SIG-M5 treated with dmso at 0.1 percent for 504 hours (cell line): ENCODE measurements at regions not wholly inside any gene's neighbourhood (a gene's known extent, or its start where the extent isn't known, plus 50 kb on each side); places are given as distances from the start of the nearest gene placed in this dataset.
"Not testable (repeated sequence)": the region's sequence is repeated elsewhere in the genome, so short reads cannot be mapped to it uniquely, and the experiment has no call there.

Source experiments
- DNase-seq: peaks from one replicate; lab custom pipeline; 2025; ENCODE audit not compliant: unreplicated experiment; lab: John Stamatoyannopoulos, UW

DNA sequence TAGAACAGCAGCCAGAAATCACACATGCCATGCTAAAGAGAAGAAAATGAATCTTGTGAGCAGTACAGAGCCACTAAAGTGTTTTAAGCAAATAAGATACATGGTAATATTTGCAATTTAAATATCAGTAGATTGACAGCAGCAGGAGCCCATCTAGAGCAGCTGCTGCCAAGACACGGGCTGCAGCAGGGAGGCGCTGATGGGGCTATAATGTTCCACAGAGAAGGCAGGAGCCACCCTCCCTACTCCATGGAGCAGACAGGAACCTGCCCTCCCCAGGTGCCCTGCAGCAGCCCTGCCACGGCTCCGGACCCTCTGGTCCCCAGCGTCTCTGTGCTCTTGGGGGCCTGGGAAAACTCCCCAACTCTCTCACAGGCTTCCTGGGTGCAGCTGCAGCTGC, 224.1 kb upstream of the ISL1 start:
- DNase-seq = no peak

GRCh38 chr5:51159606-51160005, 223.6 kb upstream of the ISL1 start:
- DNase-seq = no peak

- no peak for DNase-seq
Measured at GRCh38 chr5:51162245-51162644, 221.0 kb upstream of the ISL1 start.

GRCh38 chr5:51165621-51166020, 217.6 kb upstream of the ISL1 start:
- DNase-seq = not testable (repeated sequence)

- no peak for DNase-seq
Measured at GRCh38 chr5:51172903-51173626, 210.2 kb upstream of the ISL1 start.

DNA sequence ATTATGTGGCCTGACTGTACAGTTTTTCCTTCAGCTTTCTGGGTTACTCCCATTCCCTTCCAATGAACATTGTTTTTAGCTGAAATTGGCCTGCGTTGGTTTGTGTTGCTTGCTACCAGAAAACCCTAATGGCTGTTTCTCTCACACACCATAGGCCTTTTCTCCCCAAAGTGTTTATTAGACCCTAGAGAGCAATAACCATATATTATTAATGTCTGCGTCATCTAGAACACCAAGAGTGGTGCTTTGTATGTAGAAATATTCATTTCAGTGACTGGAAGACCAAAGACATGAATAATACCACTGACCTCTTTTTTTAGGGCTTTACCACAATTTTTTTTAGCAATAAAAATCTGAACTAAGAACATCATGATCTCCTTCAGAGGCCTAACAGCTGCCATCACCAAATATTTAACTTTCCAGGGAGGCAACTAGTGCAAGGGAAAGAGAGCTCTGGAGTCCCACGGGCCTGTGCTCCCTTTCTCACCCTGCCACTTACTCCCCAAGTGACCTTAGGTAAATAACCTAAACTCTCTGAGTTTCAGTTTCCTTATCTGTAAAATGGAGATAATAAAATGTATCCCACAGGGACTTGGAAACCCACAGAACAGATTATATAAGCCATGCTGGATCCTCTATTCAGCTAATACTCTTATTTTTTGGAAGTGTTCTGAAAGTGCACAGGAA, 201.9 kb upstream of the ISL1 start:
- no peak for DNase-seq

DNA sequence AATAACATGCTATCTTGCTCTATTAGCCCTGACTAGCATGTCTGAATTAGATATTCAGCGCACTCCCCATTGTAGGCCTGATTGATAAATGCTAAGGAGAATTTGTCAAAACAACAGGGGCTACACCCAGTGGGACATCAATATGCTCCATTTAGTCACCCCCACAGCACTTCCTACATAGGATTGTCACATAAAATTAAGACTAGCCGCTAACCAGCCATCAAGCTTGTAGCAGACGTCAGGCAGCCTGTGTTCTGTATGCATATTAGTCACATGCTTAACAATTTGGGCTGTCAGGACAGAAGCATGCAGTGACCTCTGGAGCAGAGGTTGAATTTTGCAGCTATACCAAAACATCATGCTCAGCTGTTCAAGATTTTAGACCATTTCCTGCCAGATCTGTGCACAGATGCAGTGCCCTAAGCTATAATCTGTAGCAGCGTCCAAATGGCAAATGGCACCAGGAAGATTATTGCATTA, 197.4 kb upstream of the ISL1 start:
- no peak for DNase-seq

GRCh38 chr5:51188001-51188591, 195.2 kb upstream of the ISL1 start:
- DNase-seq = no peak

GRCh38 chr5:51194671-51195070, 188.6 kb upstream of the ISL1 start:
- no peak for DNase-seq

DNA sequence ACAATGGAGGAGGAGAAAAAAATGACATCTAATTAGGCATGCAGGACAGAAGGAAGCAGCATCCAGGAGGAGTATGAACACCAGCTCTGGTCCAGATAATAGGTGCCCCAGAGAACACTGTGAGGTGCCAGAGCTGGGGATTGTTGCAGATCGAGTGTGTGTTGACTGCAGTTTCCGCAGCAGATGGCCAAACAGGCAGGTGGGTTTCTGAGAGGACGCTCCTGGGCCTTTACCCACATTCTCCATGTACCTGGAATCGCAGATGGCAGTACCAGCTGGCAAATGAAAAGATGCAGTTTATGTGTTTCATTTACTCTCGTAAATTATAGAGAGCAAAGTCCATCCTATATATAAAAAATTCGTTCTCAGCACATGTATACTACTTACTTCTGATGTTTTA, 182.2 kb upstream of the ISL1 start:
- DNase-seq = no peak

DNA sequence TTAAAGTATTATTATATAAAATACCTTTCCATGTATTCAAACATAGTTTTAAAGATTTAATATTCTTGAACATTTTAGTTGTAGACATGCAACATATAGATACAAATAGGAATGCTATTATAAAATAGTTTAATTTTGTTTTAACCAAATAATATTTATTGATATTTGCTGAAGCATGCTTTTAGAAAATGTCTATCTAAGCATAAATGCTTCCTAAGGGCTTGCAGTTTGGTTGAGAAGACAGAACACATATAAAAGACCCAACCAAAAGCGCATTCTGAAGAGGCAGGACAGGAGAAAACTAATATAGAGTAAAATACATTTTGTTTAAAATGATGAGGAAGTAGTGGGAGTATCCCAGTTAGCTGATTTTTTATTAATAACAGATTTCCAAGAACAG, 181.5 kb upstream of the ISL1 start:
- no peak for DNase-seq

DNA sequence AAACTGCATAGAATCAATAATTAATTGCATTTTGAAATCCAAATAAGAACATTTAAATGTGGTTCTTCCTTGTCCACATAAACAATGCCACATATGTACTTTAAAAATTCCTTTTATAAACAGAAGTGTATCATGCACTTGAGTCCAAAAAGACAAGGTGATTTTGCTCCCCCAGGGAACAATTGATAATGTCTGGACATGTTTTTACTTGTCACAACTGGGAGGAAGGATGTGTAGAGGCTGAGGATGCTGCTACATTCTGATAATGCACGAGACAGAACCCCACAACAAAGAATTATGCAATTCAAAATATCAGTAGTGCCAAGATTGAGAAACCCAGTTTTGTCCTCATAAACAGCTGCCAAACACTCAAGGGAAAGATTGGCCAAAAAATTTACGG, 181.1 kb upstream of the ISL1 start:
- no peak for DNase-seq

- DNase-seq = no peak
Measured at GRCh38 chr5:51203598-51203997, 179.7 kb upstream of the ISL1 start.

DNA sequence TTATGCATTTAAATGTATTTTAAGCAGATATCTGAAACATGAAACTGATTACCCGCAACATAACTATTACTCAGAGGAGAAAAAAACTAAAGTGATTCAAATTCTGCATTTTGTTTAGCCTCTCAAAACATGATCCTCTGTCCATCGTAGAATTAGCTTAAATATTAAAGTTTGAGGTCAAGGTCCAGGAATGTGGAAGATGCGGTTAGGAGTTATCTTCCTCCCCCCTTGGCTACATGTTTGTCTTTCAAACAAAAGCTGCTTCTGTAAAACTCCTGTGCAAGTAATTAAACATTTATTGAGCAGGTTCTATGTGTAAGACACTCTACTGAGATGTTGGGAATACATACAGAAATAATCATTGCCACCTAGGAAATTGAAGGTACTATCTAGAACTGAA, 175.0 kb upstream of the ISL1 start:
- DNase-seq = no peak

GRCh38 chr5:51214746-51215145, 168.5 kb upstream of the ISL1 start:
- DNase-seq = no peak

DNA sequence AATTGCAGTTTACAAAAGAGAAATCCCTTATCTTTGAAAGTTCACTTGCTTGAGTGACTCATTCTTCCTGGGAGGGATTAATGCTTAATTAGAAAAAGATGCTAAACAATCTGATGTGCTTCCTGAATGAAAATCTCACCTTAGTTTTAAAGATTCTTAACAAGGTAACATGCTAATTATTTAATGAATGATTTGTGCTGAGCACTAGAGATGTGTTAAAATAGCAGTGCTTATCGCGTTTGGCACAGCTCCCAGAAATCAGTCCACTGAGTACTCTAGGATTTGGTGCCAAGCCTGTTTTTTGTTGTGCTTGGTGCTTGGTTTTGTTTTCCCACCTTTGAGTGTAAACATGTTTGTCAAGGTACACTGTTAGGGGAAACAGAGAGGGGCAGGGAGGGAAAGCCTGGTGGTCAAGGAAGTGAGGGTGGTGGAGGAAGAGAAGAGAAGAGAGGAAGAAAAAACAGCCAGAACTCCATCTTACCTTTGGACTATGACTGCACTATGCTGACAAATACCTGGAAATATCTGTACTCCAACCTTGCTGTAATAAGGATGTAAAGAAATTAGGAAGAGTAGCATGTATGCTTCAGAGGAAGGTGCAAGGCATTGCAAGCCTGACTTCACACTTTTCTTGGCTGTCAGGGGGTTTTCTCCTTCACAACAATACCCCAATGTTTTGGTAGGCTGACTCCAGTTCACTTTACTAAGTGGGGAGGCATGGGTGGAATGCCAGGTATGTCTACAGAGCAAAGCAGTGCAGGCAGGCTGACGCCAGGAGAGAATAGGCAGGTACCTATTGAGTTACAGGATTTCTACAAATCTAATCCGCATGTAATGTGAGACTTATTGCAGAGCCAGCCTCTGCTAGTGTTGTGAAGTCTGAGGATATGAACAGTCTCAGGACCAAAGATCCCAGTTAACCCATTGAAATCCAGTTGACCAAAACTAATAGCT, 157.2 kb upstream of the ISL1 start:
- DNase-seq = no peak

DNA sequence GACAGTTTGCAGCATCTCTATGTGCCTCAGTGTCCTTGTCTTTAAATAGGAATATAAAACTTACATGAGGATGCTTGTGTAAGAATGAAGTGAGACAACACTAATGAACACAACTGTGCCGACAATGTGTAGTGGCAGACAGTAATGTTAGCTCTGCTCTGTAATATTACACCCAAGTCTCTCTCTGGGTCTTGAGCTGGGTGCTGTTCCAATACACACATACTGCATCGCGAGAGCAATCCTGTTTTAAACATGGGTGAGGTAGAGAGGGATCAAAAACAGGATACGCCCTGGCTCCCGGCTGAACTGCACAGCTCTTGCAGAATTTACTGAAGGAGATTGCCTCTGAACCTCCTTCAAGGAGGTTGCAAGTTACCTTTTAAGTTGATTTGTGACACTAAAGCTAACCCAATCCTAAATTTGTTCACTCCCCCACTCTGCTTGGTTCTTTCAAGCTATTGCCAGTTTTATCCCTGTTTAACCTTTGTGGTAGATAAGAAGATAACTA, 155.2 kb upstream of the ISL1 start:
- DNase-seq = no peak

DNA sequence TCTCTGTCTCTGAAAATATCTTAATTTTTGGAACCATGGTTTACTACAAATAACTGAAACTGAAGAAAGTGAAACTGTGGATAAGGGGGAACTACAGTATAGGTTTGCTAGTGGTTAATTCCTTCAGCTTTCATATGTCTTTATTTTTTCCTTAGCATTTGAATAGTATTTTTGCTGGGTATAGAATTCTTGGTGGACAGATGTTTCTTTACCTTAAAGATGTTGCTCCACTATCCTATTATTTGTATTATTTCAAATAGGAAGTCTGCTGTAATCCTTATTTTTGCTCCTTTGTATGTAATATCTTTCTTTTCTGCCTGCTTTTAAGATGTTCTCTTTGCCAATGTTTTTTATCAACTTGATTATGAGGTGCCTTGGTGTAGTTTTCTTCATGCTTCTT, 152.9 kb upstream of the ISL1 start:
- no peak for DNase-seq

DNA sequence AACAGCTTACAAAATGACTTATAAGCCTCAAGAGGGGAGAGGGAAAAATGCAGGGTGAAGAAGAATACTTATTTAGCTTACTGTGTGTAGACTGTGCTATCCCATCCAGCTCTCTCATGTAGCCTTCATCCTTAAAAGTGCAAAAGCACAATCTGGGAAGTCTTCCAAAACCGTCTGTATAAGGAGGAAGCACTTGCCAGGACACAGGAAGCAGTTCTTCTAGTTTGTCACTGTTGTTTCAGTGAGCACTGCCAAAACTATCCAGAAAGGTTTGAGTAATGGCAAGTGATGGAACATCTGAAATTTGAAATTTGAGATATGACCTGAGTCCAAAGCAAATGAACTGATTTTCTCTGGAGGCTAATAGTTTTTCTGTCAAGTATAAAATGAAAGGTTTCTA, 140.8 kb upstream of the ISL1 start:
- DNase-seq = no peak

GRCh38 chr5:51250957-51251356, 132.3 kb upstream of the ISL1 start:
- DNase-seq = not testable (repeated sequence)

DNA sequence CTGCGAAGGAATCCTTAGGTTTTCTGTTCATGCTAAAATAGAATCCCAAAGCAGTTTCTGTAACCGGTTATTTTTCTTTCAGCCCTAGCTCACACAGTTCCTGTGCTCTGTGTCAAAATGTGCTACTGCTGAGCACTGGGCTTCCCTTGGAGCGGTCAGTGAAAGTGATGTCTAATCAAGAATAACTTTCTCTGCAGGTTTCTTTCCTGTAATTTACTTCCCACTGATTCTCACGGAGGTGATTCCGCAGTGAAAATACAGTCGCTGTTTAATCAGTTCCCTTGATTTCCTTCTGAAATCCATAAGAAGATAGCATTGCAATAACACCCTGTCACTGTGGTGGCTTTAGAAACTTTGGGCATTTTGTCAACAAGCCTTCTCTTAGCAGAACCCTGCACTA, 112.0 kb upstream of the ISL1 start:
- DNase-seq = no peak
